HCT116 (cell line): ENCODE measurements at regions not wholly inside any gene's neighbourhood (a gene's known extent, or its start where the extent isn't known, plus 50 kb on each side); places are given as distances from the start of the nearest gene placed in this dataset.

Experiments
- ATAC-seq: fragments of 200-7000 bp; cut with Tn5 transposase; 2 replicates; pipeline ENCODE4 v1.9.1; 2020; ENCODE audit warnings: mild to moderate bottlenecking, moderate library complexity
- BruUV-seq: library from RNA; stranded (reverse); fragments of 400-500 nt; replicated peaks from 2 replicates; lab custom pipeline; 2021; lab: Mats Ljungman, UMichigan
- CTCF ChIA-PET: fragments of 300-600 bp; sonication (Branson Sonifier 250); formaldehyde crosslinking; loops from one replicate; lab custom pipeline; 2021; ENCODE audit warnings: antibody characterized with exemption; lab: Charles Lee
- POLR2A ChIA-PET: fragments of 300-600, 350-600 bp; sonication (Branson Sonifier 250); formaldehyde crosslinking; loops from one replicate; lab custom pipeline; 2021; ENCODE audit warnings: antibody characterized with exemption; lab: Charles Lee
- RAD21 ChIA-PET, 2 experiments: fragments of 300-600 bp; sonication (Branson Sonifier 250); formaldehyde crosslinking; loops; one replicate each; lab custom pipeline; 2023; ENCODE audit warnings: low total read pairs in 2 of 2; ENCODE audit not compliant: uncharacterized antibody in 2 of 2, unreplicated experiment in 2 of 2, low non-redundant PET in 1 of 2; lab: Charles Lee
- DNase-seq: peaks from one replicate; pipeline ENCODE4 v3.0.0-alpha.2; 2010; ENCODE audit warnings: low read depth, low spot score
- H2AFZ ChIP-seq: fragments of 200-600 bp; shearing (Covaris generic), sonication (generic); 2 replicates; pipeline ENCODE4 v1.6.1; 2017; ENCODE audit warnings: low read depth, mixed run types, mixed read lengths, antibody characterized with exemption, low read length; ENCODE audit not compliant: poor library complexity, severe bottlenecking
- H3K27ac ChIP-seq: 2 replicates; pipeline ENCODE4 v1.5.1; 2012; ENCODE audit warnings: low read depth, low read length
- H3K27me3 ChIP-seq: fragments of 200-600 bp; sonication (generic); 2 replicates; pipeline ENCODE4 v1.6.1; 2016; ENCODE audit warnings: mixed run types, low read length, mixed read lengths; ENCODE audit not compliant: insufficient read depth
- H3K36me3 ChIP-seq, 2 experiments: fragments of 200-500 bp in 1 of 2; fragments of 200-600 bp in 1 of 2; sonication (Bioruptor generic) in 1 of 2; sonication (generic) in 1 of 2; 2 replicates each; pipeline versions ENCODE4 v1.5.1 to v1.6.1; 2014 to 2016; ENCODE audit warnings: low read length in 2 of 2, inconsistent platforms in 1 of 2, mixed read lengths in 1 of 2, mixed run types in 1 of 2; ENCODE audit not compliant: insufficient read depth in 2 of 2, control insufficient read depth in 1 of 2
- H3K4me1 ChIP-seq, 2 experiments: fragments of 200-600 bp in 1 of 2; sonication (generic) in 1 of 2; 2 replicates each; pipeline versions ENCODE4 v1.5.1 to v1.6.1; 2012 to 2017; ENCODE audit warnings: low read length in 2 of 2, inconsistent platforms in 1 of 2, mild to moderate bottlenecking in 1 of 2, mixed read lengths in 1 of 2, mixed run types in 1 of 2, moderate library complexity in 1 of 2; ENCODE audit not compliant: insufficient read depth in 2 of 2, control insufficient read depth in 1 of 2
- H3K4me2 ChIP-seq: fragments of 200-600 bp; sonication (generic); 2 replicates; pipeline ENCODE4 v1.6.1; 2017; ENCODE audit warnings: mixed run types, low read length, mixed read lengths
- H3K4me3 ChIP-seq, 2 experiments: fragments of 200-600 bp in 1 of 2; sonication (generic) in 1 of 2; replicated peaks in 1 of 2; 2 replicates each; pipeline ENCODE4 v1.5.1; 2011 to 2016; ENCODE audit warnings: low read length in 2 of 2, control low read depth in 1 of 2, low read depth in 1 of 2, mild to moderate bottlenecking in 1 of 2, mixed read lengths in 1 of 2, mixed run types in 1 of 2
- H3K79me2 ChIP-seq: fragments of 200-600 bp; sonication (generic); 2 replicates; pipeline ENCODE4 v1.6.1; 2017; ENCODE audit warnings: mild to moderate bottlenecking, mixed run types, low read length, moderate library complexity, mixed read lengths; ENCODE audit not compliant: insufficient read depth
- H3K9ac ChIP-seq: fragments of 200-600 bp; sonication (generic); 2 replicates; pipeline ENCODE4 v1.6.1; 2016; ENCODE audit warnings: low read length, mixed read lengths
- H3K9me2 ChIP-seq: fragments of 200-600 bp; sonication (generic), shearing (Covaris generic); 2 replicates; pipeline ENCODE4 v1.6.1; 2017; ENCODE audit warnings: mixed run types, mild to moderate bottlenecking, moderate library complexity; ENCODE audit not compliant: insufficient read depth
- H3K9me3 ChIP-seq, 2 experiments: fragments of 200-500 bp in 1 of 2; fragments of 200-600 bp in 1 of 2; sonication (Bioruptor generic) in 1 of 2; sonication (generic) in 1 of 2; 2 replicates each; pipeline ENCODE4 v1.6.1; 2014 to 2017; ENCODE audit warnings: low read length in 2 of 2, mixed read lengths in 2 of 2, inconsistent platforms in 1 of 2, low read depth in 1 of 2, mild to moderate bottlenecking in 1 of 2, mixed run types in 1 of 2, moderate library complexity in 1 of 2; ENCODE audit not compliant: control insufficient read depth in 1 of 2, insufficient read depth in 1 of 2
- H4K20me1 ChIP-seq: fragments of 200-600 bp; sonication (generic), shearing (Covaris generic); 2 replicates; pipeline ENCODE4 v1.6.1; 2017; ENCODE audit warnings: mixed run types, mild to moderate bottlenecking, moderate library complexity; ENCODE audit not compliant: insufficient read depth
- CBX3 ChIP-seq: IDR thresholded peaks from 2 replicates; pipeline ENCODE4 v1.6.1; 2012; ENCODE audit warnings: low read depth
- CEBPB ChIP-seq: IDR thresholded peaks from 2 replicates; pipeline ENCODE4 v1.6.1; 2012; ENCODE audit warnings: low read depth
- ELF1 ChIP-seq: IDR thresholded peaks from 2 replicates; pipeline ENCODE4 v1.6.1; 2012; ENCODE audit warnings: low read depth, borderline replicate concordance
- EZH2 ChIP-seq: fragments of 200-600 bp; sonication (generic); IDR thresholded peaks from 2 replicates; pipeline ENCODE4 v1.6.1; 2017; ENCODE audit warnings: antibody characterized with exemption, mixed run types
- FOSL1 ChIP-seq: IDR thresholded peaks from 2 replicates; pipeline ENCODE4 v1.6.1; 2012; ENCODE audit warnings: low read depth
- JUND ChIP-seq: IDR thresholded peaks from 2 replicates; pipeline ENCODE4 v1.6.1; 2012
- RAD21 ChIP-seq: IDR thresholded peaks from 2 replicates; pipeline ENCODE4 v1.6.1; 2012; ENCODE audit warnings: low read depth, mild to moderate bottlenecking
- SIN3A ChIP-seq: IDR thresholded peaks from 2 replicates; pipeline ENCODE4 v1.6.1; 2012; ENCODE audit warnings: low read depth
- SP1 ChIP-seq: IDR thresholded peaks from 2 replicates; pipeline ENCODE4 v1.6.1; 2012; ENCODE audit warnings: low read depth
- TCF7L2 ChIP-seq: IDR thresholded peaks from 2 replicates; pipeline ENCODE4 v1.7.0; 2011; ENCODE audit warnings: borderline replicate concordance, inconsistent platforms; ENCODE audit not compliant: insufficient read depth, insufficient read length; ENCODE audit errors: extremely low read depth
- YY1 ChIP-seq: IDR thresholded peaks from 2 replicates; pipeline ENCODE4 v1.6.1; 2011; ENCODE audit warnings: low read length, low read depth, moderate library complexity, mild to moderate bottlenecking; ENCODE audit not compliant: insufficient replicate concordance; ENCODE audit errors: extremely low read depth
- ZFX ChIP-seq: fragments of 450-650 bp; IDR thresholded peaks from 2 replicates; pipeline ENCODE4 v1.6.1; 2017
- intact Hi-C: fragments of 100-400 bp; cut with micrococcal nuclease; formaldehyde crosslinking; loops from 2 replicates; pipeline ENCODE4 v1.10.0; 2022
- TF ChIP-seq, protein P1 (sequence below): IDR thresholded peaks from 2 replicates; pipeline ENCODE4 v1.6.1; 2012
- TF ChIP-seq, protein P2 (sequence below): IDR thresholded peaks from 2 replicates; pipeline ENCODE4 v1.6.1; 2012
- TF ChIP-seq, protein P3 (sequence below), 3 experiments: fragments of 200-600 bp in 1 of 3; sonication (generic) in 1 of 3; IDR thresholded peaks in 2 of 3; conservative IDR thresholded peaks in 1 of 3; 2 replicates each; pipeline ENCODE4 v1.5.1; 2012 to 2017; ENCODE audit warnings: low read depth in 2 of 3, low read length in 2 of 3, antibody characterized with exemption in 1 of 3, borderline replicate concordance in 1 of 3, control low read depth in 1 of 3, mild to moderate bottlenecking in 1 of 3, mixed read lengths in 1 of 3, mixed run types in 1 of 3, moderate library complexity in 1 of 3; ENCODE audit not compliant: insufficient read depth in 1 of 3
- TF ChIP-seq, protein P4 (sequence below): IDR thresholded peaks from 2 replicates; pipeline ENCODE4 v1.6.1; 2011; ENCODE audit warnings: mild to moderate bottlenecking, low read length, moderate library complexity; ENCODE audit not compliant: insufficient replicate concordance; ENCODE audit errors: extremely low read depth

DNA sequence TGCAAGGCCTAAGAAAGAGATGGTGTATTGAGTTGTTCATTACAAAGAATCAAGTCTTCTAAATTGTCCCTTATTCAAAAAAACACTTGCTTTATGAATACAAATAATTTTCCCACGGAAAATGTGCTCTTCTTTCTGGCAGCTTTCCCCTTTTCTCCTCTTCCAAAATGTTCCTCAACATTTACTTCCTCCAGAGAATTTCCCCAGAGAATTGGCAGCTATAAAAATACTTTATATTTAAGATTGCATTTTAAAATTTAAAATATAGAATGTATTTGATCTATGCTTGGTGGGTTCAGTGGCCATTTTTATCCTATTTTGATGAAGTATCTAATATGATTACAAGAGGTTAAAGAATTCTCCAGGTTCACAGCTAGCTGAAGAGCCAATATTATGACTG, 521.0 kb downstream of the IQCM start:
- DNase-seq, result no peak
- Histone ChIP-seq H3K9me3 (no peaks in the 10 kb centered on the region), H3K27ac (no peak overlapping the region), H4K20me1 (no peaks in the 10 kb centered on the region; the same call in 1 of the 2 replicates), H3K4me2 (no peak overlapping the region), H2AFZ (no peak overlapping the region), H3K79me2 (no peaks in the 10 kb centered on the region), H3K4me1 (no peaks in the 10 kb centered on the region), H3K27me3 (no peaks in the 10 kb centered on the region), H3K36me3 (no peaks in the 10 kb centered on the region), H3K4me3 (no peak overlapping the region), H3K9ac (no peak overlapping the region), H3K9me2 (no peaks in the 10 kb centered on the region)
- no TSS peak for BruUV-seq
- no peak for ATAC-seq
- ChIA-PET POLR2A (no interaction called here), RAD21 (no interaction called here), CTCF (no interaction called here)
- TF ChIP-seq CEBPB (no peak), YY1 (no peak), CBX3 (no peak), ELF1 (no peak), ZFX (no peak), TCF7L2 (no peak), EZH2 (no peak), RAD21 (no peak), SIN3A (no peak)
- TF ChIP-seq, protein P1, sequence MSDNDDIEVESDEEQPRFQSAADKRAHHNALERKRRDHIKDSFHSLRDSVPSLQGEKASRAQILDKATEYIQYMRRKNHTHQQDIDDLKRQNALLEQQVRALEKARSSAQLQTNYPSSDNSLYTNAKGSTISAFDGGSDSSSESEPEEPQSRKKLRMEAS, result no peak
- intact Hi-C loops, result no loop called here

DNA sequence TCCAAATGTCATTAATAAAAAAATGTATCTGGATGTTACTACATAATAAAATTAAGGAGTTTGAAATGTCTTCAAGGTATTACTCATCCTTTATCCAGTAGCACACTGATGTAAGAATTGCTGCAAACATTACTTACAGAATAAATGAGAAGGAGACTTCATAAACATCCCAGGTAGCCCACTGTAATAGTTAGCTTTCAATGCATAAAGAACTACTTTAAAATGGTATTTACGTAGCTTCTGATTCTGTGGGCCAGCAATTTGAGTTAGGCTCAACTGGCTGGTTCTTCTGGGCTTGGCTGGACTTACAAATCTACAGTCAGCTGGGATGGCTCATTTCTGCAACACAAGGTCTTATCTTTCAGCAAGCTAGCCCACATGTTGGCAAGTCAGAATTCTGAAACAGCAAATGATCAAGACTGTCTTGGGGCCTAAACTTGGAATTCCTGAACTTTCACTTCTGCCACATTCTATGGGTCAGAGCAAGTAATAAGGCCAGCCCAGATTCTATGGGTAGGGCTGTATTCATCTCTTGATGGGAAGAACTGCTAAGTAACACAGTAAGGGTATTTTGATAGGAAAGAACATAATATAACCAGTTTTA, 522.5 kb downstream of the IQCM start:
- Histone ChIP-seq H3K79me2 (no peaks in the 10 kb centered on the region), H3K27me3 (no peaks in the 10 kb centered on the region), H3K36me3 (no peaks in the 10 kb centered on the region), H3K4me2 (no peak overlapping the region), H3K9ac (no peak overlapping the region), H3K27ac (no peak overlapping the region), H4K20me1 (no peaks in the 10 kb centered on the region; the same call in 1 of the 2 replicates), H3K4me1 (no peaks in the 10 kb centered on the region), H3K4me3 (no peak overlapping the region), H3K9me3 (no peaks in the 10 kb centered on the region), H2AFZ (no peak overlapping the region), H3K9me2 (no peaks in the 10 kb centered on the region)
- ATAC-seq (no peak), DNase-seq (no peak)
- ChIA-PET POLR2A (no interaction called here), CTCF (no interaction called here), RAD21 (no interaction called here)
- no TSS peak for BruUV-seq
- intact Hi-C loops, result no loop called here
- no peak for TF ChIP-seq EZH2
- TF ChIP-seq, protein P2, sequence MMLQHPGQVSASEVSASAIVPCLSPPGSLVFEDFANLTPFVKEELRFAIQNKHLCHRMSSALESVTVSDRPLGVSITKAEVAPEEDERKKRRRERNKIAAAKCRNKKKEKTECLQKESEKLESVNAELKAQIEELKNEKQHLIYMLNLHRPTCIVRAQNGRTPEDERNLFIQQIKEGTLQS, result no peak
- TF ChIP-seq RAD21, result no peak
- TF ChIP-seq, protein P3, sequence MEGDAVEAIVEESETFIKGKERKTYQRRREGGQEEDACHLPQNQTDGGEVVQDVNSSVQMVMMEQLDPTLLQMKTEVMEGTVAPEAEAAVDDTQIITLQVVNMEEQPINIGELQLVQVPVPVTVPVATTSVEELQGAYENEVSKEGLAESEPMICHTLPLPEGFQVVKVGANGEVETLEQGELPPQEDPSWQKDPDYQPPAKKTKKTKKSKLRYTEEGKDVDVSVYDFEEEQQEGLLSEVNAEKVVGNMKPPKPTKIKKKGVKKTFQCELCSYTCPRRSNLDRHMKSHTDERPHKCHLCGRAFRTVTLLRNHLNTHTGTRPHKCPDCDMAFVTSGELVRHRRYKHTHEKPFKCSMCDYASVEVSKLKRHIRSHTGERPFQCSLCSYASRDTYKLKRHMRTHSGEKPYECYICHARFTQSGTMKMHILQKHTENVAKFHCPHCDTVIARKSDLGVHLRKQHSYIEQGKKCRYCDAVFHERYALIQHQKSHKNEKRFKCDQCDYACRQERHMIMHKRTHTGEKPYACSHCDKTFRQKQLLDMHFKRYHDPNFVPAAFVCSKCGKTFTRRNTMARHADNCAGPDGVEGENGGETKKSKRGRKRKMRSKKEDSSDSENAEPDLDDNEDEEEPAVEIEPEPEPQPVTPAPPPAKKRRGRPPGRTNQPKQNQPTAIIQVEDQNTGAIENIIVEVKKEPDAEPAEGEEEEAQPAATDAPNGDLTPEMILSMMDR (IDR thresholded peaks at IDR 0.05 in 2 of 3, conservative IDR thresholded peaks at IDR 0.05 in 1 of 3; ENCODE audit: borderline replicate concordance in 1 of 3, insufficient read depth in 1 of 3, low read depth in 2 of 3, low read length in 2 of 3), result no peak
- TF ChIP-seq ZFX, result no peak
- no peak for TF ChIP-seq JUND
- TF ChIP-seq FOSL1, result no peak
- TF ChIP-seq, protein P1, result no peak
- TF ChIP-seq TCF7L2, result no peak
- no peak for TF ChIP-seq SP1
- TF ChIP-seq, protein P4, sequence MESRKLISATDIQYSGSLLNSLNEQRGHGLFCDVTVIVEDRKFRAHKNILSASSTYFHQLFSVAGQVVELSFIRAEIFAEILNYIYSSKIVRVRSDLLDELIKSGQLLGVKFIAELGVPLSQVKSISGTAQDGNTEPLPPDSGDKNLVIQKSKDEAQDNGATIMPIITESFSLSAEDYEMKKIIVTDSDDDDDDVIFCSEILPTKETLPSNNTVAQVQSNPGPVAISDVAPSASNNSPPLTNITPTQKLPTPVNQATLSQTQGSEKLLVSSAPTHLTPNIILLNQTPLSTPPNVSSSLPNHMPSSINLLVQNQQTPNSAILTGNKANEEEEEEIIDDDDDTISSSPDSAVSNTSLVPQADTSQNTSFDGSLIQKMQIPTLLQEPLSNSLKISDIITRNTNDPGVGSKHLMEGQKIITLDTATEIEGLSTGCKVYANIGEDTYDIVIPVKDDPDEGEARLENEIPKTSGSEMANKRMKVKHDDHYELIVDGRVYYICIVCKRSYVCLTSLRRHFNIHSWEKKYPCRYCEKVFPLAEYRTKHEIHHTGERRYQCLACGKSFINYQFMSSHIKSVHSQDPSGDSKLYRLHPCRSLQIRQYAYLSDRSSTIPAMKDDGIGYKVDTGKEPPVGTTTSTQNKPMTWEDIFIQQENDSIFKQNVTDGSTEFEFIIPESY, result no peak
- no peak for TF ChIP-seq CEBPB
